Tongue (tissue), 1 donor: ENCODE measurements at regions not wholly inside any gene's neighbourhood (a gene's known extent, or its start where the extent isn't known, plus 50 kb on each side); places are given as distances from the start of the nearest gene placed in this dataset.

Source experiments
- DNase-seq: peaks from one replicate; pipeline ENCODE4 v3.0.0-alpha.2; 2015

DNA sequence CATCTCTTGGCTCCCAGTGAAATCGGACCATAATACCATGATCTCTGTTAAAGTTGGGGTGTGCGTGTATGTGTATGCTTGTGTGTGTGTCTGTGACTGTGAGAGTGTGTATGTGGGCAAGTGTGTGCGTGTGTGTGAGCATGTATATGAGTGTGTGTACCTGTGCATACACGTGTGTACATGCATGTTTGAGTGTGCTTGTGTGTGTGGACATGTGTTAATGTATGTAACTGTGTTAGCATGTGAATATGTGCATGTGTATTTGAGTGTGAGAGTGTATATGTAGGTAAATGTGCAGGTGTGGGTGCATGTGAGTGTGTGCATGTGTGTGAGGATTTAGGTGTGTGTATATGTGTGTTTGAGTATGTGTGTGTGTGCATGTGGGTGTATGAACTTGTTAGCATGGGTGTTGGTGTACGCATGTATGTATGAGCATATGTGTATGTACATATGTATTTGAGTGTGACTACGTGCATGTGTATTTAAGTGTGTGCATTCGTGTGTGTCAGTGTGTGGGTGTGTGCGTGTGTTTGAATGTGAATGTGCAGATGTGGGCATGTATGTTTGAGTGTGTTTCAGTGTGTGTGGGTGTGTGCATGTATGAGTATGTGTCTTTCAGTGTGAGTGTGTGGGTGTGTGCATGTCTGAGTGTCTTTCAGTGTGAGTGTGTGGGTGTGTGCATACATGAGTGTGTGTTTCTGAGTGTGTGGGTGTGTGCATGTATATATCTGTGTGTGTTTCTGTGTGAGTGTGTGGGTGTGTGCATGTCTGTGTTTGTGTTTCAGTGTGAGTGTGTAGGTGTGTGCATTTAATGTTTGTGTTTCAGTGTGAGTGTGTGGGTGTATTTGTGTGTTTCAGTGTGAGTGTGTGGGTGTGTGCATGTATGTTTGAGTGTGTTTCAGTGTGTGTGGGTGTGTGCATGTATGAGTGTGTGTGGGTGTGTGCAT, 183.2 kb downstream of the SOX9 start:
- DNase-seq: no peak

DNA sequence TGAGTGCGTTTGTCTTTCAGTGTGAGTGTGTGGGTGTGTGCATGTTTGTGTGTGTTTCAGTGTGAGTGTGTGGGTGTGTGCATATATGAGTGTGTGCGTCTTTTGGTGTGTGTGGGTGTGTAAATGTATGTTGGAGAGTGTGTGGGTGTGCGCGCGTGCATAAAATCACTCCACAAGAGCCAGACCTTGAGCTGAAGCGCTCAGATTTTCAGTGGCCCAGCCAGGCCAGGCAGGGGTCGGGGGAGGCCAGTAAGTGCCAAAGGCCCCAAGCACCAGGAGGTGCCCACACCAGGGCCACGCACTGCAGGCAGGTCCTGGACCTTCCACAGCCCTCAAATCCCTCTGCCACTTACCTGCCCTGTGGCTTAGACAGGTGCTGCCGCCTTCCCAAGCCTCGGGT, 184.0 kb downstream of the SOX9 start:
- no peak for DNase-seq

DNA sequence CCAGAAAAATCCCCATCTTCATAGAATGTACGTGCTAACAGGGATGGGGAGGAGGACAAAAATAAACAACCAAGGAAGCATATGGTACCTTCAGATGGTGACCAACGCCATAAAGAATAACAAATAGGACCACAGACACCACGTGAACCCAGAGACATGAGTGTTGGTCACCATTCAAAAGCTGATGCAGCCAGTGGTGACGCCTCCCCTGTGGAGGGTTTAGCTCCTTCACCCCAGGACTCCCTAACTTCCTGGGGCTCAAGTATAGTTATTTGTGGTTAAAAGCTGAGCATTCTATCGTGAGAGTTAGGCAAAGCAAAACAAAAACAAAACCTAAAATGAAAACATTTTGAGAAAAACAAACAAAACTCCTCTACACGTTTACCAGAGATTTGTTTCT, 184.7 kb downstream of the SOX9 start:
- no peak for DNase-seq

DNA sequence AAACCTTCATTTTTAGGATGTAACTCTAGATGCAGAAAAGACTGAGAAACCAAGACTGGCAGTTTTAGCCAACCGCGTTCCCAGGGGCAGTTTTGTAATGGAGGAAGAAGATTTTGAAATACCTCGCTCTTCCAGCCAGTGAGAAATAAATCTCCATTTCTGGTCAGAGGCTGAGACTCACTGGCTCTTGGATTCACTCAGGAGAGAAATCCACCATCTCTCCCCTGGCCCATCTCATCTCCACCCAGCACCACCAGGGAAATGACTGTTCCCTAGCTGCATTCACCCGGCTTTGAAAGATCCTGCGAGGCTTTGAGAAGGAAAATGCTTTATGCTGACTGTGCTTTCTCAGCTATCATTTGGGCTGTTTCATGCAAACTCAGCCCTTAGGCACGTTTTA, 185.2 kb downstream of the SOX9 start:
- DNase-seq: no peak

DNA sequence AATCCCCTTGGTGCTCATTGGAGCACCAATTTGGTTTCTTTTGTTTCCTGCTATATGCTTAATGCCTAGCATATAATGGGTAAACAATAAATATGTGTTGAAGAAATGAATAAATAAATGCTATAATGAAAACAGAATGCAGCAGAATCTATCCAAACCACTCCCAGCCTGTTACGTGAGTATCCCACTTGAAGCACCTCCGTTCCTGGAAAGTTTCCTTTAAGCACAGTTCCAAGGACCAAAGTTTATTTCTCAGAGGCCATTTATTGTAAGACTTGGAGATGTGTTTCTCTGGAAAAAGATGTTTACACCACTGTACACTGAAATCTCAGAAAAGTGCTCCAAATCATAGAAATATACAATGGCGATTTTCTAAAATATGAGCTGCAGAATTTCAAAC, 187.0 kb downstream of the SOX9 start:
- peak; percentile 26 for DNase-seq

DNA sequence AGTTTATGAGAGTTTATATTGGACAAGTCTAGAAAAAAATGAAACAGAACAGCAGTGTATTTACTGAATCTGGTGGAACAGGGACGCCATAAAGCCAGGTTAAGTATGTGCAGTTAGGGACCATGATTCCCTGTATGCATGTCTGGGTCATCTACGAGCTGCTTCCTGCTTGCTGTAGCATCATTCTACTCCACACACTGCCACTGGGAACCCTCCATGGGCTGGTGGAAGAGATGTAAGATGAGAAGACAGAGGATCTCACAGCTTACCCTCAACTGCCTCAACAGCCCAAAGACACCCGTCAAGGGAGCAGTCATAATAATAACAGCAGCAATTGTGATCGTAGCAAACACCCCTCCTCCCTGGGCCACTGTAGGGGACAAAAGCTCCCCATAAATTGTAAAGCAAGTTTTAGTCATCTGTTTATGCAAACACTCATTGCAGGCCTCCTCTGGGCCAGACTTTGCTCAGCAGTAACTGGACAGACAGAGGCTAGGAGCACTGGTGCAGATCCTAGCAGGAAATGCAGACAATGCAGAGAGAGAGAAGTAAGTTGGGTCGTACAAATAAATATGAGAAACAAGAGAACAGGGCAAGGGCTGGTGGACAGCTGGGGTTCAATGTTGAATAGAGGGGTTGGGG, 188.0 kb downstream of the SOX9 start:
- DNase-seq: no peak

DNA sequence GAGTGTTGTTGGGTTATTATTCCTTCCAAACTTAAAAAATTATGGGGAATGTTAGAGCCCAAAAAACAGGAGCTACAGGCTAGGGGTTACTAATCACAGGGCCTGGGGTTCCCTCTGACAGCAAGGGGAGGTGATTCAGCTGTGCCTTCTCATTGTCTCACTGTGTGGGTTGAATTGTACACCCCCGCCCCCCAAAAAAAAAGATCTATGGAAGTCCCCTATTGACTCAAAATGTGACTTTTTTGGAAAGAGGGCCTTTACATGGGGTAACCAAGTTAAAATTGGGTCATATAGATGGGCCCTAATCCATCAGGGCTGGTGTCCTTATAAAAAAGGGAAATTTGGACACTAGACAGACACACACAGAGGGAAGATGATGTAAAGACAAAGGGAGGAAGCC, 190.2 kb downstream of the SOX9 start:
- no peak for DNase-seq

DNA sequence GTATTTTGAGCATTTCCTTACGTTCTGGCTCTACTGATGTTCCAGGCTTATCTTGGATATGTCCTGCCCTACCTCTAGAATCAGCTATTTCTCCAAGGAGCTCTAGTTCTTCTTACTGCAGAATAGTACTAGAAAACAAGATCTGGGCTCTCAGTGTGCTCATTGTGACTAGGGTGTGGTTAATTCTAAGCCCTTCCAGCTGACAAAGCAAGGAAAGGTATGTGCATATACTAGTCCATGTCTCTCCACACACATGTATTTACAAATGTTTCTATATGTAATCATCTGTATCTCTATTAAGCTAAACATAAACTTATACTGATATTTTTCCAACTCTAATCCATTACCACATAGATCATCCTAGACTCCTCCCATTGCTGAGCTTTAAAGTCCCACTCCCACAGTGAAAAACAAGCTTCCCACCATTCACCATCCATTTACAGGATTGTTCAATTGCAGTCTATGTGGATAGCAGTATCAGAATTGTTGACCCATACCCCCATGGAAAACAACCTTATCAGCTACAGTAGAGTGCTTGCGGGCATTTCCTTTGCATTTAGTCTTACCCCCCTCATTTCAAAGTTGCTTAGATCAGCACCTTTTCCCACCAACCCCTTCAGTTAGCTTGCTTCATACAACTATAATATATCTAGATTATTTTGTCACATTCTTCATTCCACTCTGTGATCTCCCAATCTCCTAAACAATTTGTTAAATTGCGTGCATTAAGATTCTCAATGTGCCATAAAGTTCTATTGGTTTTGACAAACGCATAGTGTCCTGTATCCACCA, 194.5 kb downstream of the SOX9 start:
- no peak for DNase-seq

DNA sequence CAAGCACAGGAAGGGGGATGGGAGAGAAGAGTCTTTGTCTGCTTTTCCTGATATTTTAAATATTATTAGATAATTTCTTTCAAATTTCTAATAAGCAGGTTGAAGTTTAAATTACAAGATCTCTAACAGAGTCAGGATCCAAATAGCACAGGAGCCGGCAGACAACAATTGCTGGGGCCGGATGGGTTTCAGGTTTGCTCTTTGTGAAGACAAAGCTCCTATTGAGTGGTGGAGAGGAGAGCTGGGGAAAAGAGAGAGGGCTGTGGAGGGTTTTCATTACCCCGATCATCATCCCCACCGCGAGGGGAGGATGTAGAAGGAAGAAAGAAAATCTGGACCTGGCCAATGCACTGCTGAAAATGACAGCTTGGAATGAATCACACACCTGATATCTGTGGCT, 197.3 kb downstream of the SOX9 start:
- no peak for DNase-seq

DNA sequence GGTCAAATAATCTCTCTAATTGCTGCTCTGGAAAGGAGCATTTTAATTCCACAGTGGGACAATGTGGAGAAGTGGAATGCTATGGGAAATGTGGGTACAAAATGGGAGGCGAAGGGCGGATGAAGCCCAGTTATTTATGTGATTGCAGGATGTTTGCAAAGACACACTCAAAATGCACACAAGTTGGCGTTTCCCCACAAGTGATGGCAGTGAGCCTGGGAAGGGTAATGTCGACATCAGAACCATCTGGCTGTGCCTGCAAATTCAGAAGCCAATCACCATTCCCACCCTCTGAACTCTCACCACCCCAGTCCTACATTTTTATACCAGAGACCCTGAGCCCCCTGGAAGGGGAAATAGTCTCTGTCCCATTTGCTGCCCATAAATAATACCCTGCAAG, 201.1 kb downstream of the SOX9 start:
- DNase-seq: no peak

DNA sequence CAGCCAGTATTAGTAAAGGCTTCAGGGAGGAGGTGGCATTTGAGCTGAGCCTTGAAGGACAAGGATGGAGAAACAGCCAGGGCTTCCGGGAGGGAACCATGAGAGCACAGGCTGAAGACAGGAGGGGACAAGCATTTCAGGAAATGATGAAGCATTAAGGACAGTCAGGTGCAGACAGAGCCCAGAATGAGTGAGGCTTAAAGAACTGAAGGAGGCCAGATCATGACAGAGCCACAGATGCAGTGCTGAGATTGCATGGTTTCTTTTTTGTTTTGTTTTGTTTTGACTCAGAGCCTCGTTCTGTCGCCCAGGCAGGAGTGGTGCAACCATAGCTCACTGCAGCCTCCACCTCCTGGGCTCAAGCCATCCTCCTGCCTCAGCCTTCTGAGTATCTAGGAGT, 211.5 kb downstream of the SOX9 start:
- no peak for DNase-seq

DNA sequence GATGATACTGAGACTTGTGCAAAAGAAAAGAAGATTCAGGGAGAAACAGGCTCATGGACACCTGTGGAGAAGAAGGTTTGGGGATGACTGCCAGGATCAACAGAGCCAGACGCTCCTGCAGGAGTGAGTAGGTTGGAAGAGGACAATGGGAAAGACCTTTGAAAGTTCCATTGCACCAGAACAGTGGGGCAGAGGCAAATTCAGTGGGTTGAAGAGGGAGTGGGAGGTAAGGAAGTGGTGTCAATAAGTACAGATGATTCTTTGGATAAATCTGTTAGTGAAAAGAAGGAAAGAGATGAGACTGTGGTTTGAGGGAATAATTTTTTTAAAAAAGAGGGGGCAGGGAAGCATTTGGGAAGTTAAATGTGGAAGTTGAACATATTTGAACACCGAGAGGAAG, 212.8 kb downstream of the SOX9 start:
- DNase-seq: no peak

DNA sequence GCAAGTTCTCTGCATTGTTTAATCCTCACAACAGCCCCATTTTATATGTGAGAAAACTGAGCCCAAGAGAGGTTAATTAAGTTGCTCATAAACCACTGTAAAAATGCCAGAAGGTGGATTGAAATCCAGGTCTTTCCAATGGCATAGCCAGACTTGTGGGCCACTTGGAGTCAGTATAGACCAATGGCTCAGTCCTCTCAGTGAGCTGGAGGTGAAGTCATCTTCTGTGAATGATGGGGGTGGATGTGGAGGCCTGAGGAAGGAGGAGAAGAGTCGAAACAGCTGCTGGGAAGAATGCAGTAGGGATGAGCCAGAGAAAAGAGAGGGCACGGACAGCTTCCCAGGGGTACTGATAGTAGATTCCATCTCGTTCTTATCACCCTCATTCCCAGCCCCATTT, 213.4 kb downstream of the SOX9 start:
- no peak for DNase-seq

DNA sequence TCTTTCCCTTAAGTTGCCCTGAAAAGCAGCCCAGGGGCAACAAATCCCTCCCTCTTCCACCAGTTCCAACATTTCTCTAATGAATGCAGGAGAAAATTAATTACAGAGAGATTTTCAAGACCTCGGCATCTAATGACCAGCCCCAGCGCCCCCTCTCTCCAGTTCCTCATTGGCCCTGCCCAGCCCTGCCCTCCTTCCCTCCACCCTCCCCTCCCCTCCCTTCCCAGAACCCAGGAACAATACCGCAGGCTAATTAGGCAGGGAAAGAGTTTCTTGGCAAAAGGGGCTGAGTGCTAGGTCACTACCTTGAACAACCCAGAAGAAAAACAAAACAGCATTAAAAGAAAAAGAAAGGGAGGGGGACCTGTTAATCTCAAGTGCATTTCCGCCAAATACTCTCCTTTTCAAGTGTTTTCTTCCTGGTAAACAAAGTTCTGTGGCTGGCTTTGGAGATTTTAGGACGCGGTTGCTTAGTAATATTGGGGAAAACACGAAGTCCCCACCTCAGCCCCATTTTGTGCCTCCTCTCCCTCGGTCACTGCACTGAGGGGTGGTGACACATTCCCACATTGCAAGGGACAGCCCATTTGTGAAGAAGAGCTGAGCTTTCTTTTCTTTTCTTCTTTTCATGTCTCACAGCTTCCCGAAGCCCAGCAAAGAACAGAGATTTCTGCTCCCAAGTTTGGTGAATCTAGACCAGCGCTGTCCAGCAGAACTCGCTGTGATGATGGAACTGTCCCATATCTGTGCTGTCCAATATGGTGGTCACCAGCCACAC, 215.4 kb downstream of the SOX9 start:
- DNase-seq: no peak

DNA sequence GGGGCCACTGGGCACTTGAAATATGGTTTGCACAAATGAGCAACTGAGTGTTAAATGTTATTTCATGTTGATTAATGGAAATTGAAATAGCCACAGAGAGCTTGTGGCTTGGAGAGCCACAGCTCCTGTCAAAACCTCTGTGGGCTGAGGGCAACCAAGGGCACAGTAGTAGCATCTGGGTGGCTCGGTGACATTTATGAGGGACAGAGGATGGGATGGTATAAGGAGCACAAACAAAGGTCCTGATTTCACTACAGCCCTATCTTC, 215.9 kb downstream of the SOX9 start:
- DNase-seq: no peak

DNA sequence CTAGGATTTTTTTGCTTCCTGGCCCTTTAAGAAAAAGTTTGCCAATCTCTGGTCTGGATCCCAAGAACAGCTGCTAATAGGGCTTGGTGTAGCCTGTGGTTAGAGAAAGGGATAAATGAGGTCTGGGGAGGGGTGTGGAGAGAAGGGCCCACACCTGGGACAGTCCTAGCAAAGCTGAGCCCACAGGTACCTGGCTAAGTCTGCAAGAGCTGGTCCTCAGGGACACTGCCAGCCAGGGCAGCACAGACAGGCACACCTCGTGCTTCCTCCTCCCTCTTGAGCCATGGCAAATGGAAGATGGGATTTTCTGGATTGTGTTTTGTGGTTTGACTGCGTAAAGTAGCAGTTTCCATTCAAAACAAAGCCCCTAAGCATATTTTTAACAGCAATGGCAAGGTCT, 217.5 kb downstream of the SOX9 start:
- DNase-seq: no peak

DNA sequence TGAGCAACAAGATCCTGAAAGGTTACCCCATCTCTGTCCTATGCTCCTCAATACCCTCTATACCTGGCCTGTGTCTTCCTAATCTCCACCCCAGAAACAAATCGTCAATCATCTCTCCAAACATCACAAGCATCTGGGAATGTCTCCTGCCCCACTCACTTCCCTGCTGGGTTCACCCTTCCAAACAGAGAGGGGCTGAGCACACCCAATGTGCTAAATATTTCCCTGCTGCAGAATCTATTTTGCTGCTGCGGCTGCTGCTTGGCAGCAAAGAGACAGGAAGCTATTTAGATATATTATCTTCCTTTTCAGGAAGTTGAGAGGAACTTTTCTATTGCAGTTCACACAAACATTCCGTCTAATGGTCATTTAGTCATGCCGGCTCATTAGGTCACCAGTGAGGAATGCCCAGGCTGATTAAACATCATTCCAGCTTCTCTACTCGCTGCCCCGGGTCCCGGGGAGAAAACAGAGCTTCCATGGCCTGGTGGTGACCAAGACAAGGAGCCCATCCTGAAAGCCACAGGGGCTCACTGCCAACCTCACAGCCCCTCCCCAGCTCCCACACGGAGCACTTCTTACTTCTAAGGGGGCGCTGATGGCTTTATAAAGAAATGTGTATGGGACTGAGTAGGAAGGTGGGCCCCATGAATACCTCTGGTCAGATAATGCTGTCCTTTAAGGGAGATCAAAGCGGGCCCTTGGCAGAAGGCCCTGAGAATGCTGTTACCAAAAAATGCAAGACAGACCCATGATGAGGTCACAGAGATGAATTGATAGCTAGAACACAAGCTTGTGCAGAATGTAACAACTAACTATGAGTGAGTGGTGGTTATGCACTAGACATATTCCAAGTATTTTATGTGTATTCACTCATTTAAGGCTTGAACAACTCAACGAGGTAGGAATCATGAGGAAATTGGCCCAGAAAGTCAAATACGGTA, 218.3 kb downstream of the SOX9 start:
- peak; percentile 50 for DNase-seq

DNA sequence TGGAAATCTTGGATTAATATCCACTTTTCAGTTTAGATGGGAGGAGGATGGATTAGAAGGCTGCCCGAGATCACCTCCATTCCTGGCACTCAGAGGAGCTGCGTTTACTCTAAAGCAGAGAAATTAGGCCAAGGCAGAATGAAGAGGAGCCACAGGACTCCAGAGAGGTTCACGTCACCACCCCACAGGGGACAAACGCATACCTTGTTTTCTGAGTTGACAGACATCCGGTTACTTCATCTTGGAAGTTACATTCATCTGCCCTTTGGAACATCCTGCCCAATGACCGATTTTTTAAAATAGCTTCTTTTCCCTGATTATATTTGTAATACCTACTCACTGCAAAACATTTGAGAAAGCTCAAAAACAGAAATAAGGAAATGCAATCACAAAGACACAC, 220.0 kb downstream of the SOX9 start:
- DNase-seq: no peak

DNA sequence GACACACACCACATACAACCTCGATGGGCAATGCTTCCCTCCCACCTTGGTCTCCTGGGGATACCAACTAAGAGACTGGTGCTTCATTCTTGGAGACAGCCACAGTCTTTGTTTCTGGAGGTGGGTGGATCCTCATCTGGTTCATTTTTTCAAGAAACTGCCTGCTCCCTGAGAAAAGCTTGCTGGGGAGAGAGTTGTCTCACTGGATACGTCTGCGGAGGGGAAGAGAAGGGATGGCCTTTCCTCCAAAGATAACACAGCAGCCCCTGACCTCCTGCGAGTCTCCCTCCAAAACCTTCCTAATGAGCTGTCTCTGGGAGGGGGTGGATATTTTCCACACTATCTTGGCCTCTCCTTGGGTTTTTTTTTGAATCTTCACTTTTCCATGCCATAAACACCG, 221.2 kb downstream of the SOX9 start:
- DNase-seq: no peak

DNA sequence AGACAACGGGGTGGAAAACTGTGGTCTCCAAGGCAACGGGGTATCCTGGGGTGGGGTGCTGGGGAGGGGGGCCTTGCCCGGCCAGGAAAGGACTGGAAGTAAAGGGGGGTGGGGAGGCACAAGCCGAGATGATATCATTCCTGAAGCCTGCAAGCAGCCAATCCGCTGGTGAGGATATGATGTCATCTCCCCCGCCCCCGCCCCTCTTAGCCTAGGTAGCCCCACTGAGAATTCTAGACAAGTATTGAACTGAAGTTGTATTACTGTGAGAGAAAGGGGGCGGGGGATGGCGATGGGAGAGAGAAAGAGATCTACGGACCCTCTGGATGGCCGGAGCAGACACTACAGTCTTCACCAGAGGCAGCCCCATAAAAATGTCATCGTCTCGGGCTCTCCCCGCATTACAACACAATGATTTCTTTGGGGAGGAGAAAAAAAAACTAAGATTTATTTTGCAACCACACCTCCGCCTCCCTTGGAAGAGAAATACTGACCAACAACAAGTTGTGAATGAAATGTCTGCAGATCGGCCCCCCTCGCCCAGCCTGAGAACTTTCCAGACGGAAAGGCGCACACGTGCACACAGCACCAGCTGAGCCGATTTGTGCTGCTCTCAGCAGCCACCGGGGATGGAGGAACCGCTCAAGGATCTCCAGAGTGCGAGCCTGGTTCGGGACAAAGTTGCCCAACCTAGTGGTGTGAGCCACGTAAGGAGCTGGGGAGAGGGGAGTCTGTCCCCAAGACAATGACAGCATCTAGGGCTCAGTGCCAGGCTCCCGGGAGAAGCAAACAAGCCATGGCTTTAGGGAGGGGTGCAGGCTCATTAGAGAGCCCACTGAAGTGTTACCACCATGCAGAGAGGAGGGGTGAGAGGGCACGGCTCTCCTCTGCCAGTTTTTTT, 222.1 kb downstream of the SOX9 start:
- peak; percentile 34 for DNase-seq
